ENCODE measurements at regions not wholly inside any gene's neighbourhood (a gene's known extent, or its start where the extent isn't known, plus 50 kb on each side); places are given as distances from the start of the nearest gene placed in this dataset.

DNA sequence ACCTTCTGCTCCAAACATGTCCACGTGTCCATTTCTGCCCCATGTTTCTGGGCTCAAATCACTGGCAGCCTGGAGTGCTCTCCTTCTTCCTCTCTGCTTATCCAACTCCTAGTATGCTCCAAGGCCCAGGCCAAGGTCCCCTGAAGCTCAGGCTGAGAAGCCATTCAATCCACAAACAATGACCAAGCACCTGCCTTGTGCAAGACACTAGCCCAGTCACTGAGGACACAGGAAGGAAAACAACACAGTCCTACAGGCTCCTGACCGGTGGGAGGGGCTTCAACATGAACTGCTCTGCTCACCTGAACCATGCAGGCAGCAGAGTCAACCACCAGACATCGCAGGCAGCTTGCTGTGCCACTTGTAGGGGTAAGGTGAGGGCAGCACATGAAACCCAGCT lies 93.6 kb downstream of the RPL27A start:
- TF ChIP-seq TAF1 (IDR thresholded peaks at IDR 0.05; ENCODE audit: borderline replicate concordance, insufficient read depth, low read length), result no peak
- no peak for TF ChIP-seq POLR2AphosphoS5 (IDR thresholded peaks at IDR 0.05; ENCODE audit: low read depth, low read length)
- TF ChIP-seq SIN3A (IDR thresholded peaks at IDR 0.05; ENCODE audit: borderline replicate concordance, insufficient read depth, low read length), result no peak
- TF ChIP-seq REST (IDR thresholded peaks at IDR 0.05; ENCODE audit: insufficient read depth in 1 of 2, low read depth in 2 of 2, low read length in 2 of 2), result no peak
- no peak for TF ChIP-seq FOXP2 (optimal IDR thresholded peaks at IDR 0.05; ENCODE audit: borderline replicate concordance, extremely low read depth, extremely low read length, insufficient read depth)
